ENCODE measurements at regions not wholly inside any gene's neighbourhood (a gene's known extent, or its start where the extent isn't known, plus 50 kb on each side); places are given as distances from the start of the nearest gene placed in this dataset.
"Not testable (repeated sequence)": the region's sequence is repeated elsewhere in the genome, so short reads cannot be mapped to it uniquely, and the experiment has no call there.

DNA sequence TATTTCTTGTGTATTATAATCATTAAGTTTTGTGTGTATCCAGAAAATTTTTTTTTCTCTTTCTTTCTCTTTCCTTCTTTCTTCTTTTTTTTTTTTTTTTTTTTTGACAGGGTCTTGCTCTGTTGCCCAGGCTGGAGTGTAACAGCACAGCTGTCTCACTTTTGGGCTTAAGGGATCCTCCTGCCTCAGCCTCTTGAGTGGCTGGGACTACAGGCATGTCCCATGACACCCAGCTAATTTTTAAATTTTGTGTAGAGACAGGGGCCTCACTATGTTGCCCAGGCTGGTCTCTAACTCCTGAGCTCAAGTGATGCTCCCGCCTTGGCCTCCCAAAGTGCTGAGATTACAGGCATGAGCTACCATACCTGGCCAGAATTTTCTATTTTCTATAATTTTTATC is 120.2 kb upstream of the LDB2 start:
- TF ChIP-seq, protein P1, sequence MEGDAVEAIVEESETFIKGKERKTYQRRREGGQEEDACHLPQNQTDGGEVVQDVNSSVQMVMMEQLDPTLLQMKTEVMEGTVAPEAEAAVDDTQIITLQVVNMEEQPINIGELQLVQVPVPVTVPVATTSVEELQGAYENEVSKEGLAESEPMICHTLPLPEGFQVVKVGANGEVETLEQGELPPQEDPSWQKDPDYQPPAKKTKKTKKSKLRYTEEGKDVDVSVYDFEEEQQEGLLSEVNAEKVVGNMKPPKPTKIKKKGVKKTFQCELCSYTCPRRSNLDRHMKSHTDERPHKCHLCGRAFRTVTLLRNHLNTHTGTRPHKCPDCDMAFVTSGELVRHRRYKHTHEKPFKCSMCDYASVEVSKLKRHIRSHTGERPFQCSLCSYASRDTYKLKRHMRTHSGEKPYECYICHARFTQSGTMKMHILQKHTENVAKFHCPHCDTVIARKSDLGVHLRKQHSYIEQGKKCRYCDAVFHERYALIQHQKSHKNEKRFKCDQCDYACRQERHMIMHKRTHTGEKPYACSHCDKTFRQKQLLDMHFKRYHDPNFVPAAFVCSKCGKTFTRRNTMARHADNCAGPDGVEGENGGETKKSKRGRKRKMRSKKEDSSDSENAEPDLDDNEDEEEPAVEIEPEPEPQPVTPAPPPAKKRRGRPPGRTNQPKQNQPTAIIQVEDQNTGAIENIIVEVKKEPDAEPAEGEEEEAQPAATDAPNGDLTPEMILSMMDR (IDR thresholded peaks at IDR 0.05) = not testable (repeated sequence)
- not testable (repeated sequence) for TF ChIP-seq POLR2AphosphoS5, POLR2A (IDR thresholded peaks at IDR 0.05)

All from stomach (tissue), 4 donors.